ENCODE measurements at regions not wholly inside any gene's neighbourhood (a gene's known extent, or its start where the extent isn't known, plus 50 kb on each side); places are given as distances from the start of the nearest gene placed in this dataset.

GRCh38 chr2:14336759-14337382, 295.6 kb upstream of the LRATD1 start:
- DNase-seq (ENCODE audit: low read depth in 2 of 2): no peak

DNA sequence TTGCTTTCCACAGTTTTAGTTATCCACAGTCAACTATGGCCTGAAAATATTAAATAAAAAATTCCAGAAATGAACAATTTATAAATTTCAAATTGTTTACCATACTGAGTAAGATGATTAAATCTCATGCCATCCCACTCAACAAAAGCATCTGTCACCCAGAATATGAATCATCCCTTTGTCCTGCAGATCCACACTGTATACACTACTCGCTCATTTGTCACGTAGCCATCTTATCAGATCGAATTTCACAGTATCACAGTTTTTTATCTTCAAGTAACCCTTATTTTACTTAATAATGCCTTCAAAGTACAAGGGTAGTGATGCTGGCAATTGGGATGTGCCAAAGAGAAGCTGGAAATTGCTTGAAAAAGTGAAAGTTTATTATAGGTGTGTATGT, 291.8 kb upstream of the LRATD1 start:
- no peak for DNase-seq (ENCODE audit: low read depth in 2 of 2)

GRCh38 chr2:14342313-14342712, 290.2 kb upstream of the LRATD1 start:
- no peak for DNase-seq (ENCODE audit: low read depth in 2 of 2)

GRCh38 chr2:14344355-14344754, 288.2 kb upstream of the LRATD1 start:
- DNase-seq (ENCODE audit: low read depth in 2 of 2): no peak

- no peak for DNase-seq (ENCODE audit: low read depth in 2 of 2)
Observed at GRCh38 chr2:14348247-14348646, 284.3 kb upstream of the LRATD1 start.

- DNase-seq (ENCODE audit: low read depth in 2 of 2): no peak
Observed at GRCh38 chr2:14350856-14351255, 281.7 kb upstream of the LRATD1 start.

- no peak for DNase-seq (ENCODE audit: low read depth in 2 of 2)
Observed at GRCh38 chr2:14352067-14352466, 280.4 kb upstream of the LRATD1 start.

DNA sequence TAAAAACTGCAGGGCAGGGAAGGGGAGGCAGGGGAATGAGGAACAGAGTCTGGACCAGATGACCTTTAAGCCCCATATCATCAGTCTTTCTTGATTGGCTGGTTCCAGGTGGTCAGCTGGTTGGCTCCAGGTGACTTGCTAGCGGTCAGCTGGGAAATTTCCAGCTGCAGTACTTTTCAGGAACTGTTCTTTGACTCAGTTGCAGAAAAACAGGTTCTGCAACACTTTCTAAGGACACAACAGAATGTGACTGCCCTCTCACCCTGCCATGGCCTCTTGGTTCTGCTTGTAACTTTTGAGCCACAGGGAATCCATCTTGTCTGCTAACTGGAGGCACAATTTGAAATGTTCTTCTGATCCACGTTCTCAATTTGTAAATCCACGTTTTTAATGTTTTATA, 278.3 kb upstream of the LRATD1 start:
- DNase-seq (ENCODE audit: low read depth in 2 of 2): no peak

GRCh38 chr2:14355102-14355501, 277.4 kb upstream of the LRATD1 start:
- DNase-seq (ENCODE audit: low read depth in 2 of 2): no peak

GRCh38 chr2:14358339-14358738, 274.2 kb upstream of the LRATD1 start:
- DNase-seq (ENCODE audit: low read depth in 2 of 2): no peak

DNA sequence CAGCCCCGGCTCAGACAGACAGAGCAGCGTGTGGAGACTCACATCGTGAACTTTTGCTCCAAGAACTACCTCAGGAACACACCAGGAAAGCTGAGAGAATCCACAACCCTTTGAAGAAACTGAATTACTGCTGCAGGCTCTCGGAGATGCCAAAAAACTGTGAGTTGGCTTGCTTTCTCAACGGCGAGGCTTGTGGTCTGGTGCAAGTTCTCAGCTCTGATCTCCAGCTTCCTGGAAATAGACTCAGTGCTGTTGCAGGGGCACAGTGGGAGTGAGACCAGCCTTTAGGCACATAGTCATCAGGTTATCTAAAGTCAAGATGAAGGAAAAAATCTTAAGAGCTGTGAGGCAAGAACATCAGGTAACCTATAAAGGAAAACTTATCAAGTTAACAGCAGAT, 273.7 kb upstream of the LRATD1 start:
- DNase-seq (ENCODE audit: low read depth in 2 of 2): no peak

- DNase-seq (ENCODE audit: low read depth in 2 of 2): no peak
Observed at GRCh38 chr2:14363137-14363536, 269.4 kb upstream of the LRATD1 start.

DNA sequence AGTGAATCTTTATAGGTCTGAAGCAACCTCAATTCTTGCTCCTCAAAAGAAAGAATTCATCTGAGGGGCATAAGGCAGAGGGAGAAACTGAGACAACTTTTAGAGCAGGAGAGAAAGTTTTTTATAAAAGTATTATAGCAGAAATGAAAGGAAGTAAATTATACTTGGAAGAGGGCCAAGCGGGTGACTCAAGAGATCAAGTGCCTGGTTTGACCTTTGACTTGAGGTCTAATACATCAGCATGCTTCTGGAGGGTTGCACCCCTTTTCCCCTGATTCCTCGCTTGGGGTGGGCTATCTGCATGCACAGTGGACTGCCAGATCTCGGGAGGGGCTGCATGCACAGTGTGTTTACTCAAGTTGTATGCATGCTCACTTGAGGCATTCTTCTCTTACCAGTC, 268.5 kb upstream of the LRATD1 start:
- DNase-seq (ENCODE audit: low read depth in 2 of 2): no peak

DNA sequence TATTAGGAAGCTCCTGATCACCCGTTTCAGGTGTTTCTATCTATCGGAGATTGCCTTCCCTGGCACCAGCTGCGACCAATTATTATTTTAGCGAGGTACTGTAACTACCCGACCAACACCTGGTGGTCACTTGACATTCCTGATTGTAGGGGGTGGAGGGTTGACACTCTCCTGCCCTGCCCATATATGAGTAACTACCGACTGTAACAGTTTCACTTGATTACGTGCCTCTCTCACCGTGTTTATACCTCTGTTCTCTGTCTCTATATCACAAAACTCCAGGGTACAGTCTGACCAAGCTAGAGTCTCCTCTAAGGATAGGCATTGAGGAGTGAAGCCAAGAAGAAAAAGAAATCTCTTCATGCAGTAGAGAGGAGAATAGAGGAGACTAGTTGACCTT, 268.0 kb upstream of the LRATD1 start:
- DNase-seq (ENCODE audit: low read depth in 2 of 2): no peak

- DNase-seq (ENCODE audit: low read depth in 2 of 2): no peak
Observed at GRCh38 chr2:14385043-14385442, 247.5 kb upstream of the LRATD1 start.

- no peak for DNase-seq (ENCODE audit: low read depth in 2 of 2)
Observed at GRCh38 chr2:14387332-14387731, 245.2 kb upstream of the LRATD1 start.

DNA sequence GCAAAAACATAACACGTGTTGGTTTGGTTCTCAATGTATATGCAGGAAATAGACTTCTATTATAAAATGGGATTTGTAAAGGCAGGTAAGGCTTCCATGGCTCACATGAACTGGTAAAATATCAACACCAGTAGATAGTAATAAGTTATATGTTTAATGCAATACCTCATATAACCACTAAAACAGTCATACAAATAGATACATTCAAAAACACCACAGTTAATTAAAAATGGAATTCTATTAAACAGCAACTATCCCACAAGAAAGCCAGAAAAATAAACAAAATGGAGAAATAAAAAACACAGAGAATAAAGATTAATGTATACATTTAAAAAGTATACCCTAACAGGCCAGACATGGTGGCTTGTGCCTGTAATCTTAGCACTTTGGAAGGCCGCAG, 243.8 kb upstream of the LRATD1 start:
- no peak for DNase-seq (ENCODE audit: low read depth in 2 of 2)

DNA sequence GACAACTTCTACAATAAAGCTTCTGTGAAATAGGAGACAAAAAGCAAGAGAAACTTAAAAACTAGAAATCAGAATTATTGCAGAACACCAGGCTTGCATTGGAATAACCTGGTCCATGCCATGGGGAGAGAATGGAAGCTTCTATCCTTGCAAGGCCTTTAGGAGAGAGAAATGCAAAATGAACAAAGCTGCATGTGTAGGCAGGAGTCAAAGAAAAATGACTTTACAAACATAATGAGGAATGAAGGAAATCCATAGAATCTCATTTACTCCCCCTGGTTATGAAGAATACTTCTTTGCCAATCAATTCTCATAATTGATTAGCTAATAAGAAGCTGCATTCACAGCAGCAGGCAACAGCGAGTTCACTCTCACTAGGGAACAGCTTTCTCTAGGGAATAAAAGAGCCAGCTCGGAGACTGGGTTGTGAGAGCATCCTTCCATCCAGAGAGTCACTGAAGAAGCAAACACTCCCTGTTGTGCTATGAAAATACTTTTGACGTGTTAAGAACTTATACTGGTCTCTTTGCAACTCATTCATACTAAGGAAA, 235.9 kb upstream of the LRATD1 start:
- no peak for DNase-seq (ENCODE audit: low read depth in 2 of 2)

DNA sequence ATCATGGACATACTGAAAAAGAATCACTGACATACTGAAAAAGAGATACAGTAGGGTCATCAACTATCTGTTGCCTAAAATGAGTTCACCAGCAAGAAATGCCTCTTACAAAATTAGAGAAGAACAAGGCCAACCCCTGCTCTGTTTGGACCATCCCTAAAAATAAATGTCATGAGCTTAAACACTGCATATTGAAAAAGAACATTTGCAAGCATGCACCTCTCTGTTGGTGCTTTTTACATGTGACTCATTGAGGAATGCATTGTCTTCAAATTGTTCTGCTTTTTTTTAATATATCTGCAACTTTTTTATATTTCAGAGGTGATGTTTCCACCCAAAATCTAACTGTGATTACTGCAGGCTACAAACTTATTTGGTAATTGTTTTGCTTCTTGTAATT, 233.9 kb upstream of the LRATD1 start:
- no peak for DNase-seq (ENCODE audit: low read depth in 2 of 2)

GRCh38 chr2:14401873-14402272, 230.6 kb upstream of the LRATD1 start:
- DNase-seq (ENCODE audit: low read depth in 2 of 2): no peak

GRCh38 chr2:14408695-14409094, 223.8 kb upstream of the LRATD1 start:
- no peak for DNase-seq (ENCODE audit: low read depth in 2 of 2)

DNA sequence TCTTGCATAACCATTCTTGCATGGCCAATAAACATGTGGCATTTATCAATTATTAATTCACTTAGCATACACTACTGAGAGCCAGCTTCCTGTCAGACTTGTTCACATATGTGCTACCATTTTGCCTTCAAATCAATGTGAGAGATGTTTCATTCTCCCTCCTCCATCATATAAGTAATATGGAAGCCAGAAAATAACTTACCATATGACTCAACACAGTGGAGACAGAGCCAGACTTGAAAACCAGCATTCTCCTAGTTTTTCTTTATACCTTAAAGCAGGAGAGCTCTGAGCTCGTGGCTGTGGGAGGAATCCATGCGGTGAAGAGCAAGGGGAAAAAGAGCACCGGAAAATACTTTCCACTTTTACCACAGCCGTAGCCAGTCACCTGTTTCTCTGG, 215.0 kb upstream of the LRATD1 start:
- DNase-seq (ENCODE audit: low read depth in 2 of 2): no peak

DNA sequence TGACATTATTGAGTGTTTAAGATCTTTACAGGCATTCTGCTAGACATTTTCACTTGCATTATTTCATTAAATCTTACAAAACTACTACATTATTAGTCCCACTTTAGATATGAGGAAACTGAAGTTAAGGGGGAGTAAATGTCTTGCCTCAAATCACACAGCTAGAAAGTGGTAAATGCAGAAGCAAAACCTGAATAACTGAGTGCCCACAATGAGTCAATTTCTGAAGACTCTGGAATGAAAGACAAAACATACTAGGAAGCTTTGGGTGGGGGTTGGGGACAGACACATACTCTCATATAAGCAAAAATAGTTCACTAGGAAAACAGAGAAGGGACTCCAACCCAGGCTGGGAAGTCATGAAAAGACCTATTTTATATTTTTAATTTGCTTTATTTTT, 214.4 kb upstream of the LRATD1 start:
- DNase-seq (ENCODE audit: low read depth in 2 of 2): no peak

DNA sequence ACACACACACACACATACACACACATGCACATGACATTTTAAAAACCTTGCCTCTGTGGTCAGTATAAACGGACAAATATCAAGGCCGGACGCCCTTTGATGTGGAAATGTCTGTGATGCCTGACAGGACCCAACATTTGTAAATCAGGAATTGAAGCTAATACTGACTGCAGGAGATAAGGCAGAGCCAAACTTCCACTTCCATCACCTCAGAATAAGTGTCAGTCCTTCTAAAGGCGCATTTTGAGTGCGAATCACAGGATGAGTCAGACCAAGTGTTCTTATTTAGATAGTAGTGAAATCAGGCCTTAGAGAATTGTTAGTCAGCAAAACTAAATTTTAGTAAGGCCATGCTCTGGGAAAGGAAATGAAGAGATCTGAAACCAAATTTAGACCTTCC, 211.7 kb upstream of the LRATD1 start:
- no peak for DNase-seq (ENCODE audit: low read depth in 2 of 2)
